Memory B cell (primary cell): ENCODE measurements at regions not wholly inside any gene's neighbourhood (a gene's known extent, or its start where the extent isn't known, plus 50 kb on each side); places are given as distances from the start of the nearest gene placed in this dataset.
"Not testable (repeated sequence)": the region's sequence is repeated elsewhere in the genome, so short reads cannot be mapped to it uniquely, and the experiment has no call there.

Experiments used
- ATAC-seq: fragments of 150-1000 bp; cut with Tn5 transposase; 2 replicates; pipeline ENCODE4 v1.10.0; 2021; ENCODE audit warnings: low read depth, mild to moderate bottlenecking, moderate library complexity
- DNase-seq, 2 donors: peaks; one replicate each; pipeline ENCODE4 v3.0.0; 2022; ENCODE audit warnings: low spot score in 2 of 2
- H3K27ac Mint-ChIP-seq: one replicate; pipeline ENCODE4 v1.8.0; 2022; ENCODE audit warnings: mild to moderate bottlenecking, moderate library complexity, mixed read lengths
- H3K27me3 Mint-ChIP-seq: one replicate; pipeline ENCODE4 v1.8.0; 2022; ENCODE audit warnings: mixed read lengths
- H3K36me3 Mint-ChIP-seq: one replicate; pipeline ENCODE4 v1.8.0; 2022; ENCODE audit warnings: mild to moderate bottlenecking, mixed read lengths
- H3K4me1 Mint-ChIP-seq: one replicate; pipeline ENCODE4 v1.8.0; 2022; ENCODE audit warnings: mixed read lengths
- H3K4me3 Mint-ChIP-seq: one replicate; pipeline ENCODE4 v1.8.0; 2022; ENCODE audit warnings: mild to moderate bottlenecking, moderate library complexity, mixed read lengths
- H3K9me3 Mint-ChIP-seq: one replicate; pipeline ENCODE4 v1.8.0; 2022; ENCODE audit warnings: mixed read lengths

DNA sequence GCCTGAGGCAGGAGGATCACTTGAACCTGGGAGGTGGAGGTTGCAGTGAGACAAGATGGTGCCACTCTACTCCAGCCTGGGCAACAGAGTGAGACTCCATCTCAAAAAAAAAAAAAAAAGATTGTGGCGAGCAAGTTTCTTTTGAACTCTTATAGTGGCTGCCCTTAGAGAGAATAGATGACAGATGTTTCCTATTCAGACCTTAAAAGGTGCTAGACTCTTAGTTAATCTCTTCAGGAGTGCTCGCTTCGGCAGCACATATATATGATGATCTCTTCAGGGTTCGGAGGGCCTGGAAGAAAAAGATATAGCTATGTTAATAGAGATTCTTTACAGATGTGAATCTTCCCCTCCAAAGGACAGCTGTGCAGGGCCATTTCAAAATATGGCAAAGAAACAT is 73.1 kb upstream of the AMN1 start:
- Mint-ChIP-seq H3K27ac (no peak overlapping the region), H3K9me3 (no peaks in the 10 kb centered on the region), H3K36me3 (peaks cover 21% of the 10 kb centered on the region), H3K4me3 (no peak overlapping the region), H3K27me3 (no peaks in the 10 kb centered on the region), H3K4me1 (peaks cover 30% of the 10 kb centered on the region)
- ATAC-seq: no peak
- DNase-seq: no peak

DNA sequence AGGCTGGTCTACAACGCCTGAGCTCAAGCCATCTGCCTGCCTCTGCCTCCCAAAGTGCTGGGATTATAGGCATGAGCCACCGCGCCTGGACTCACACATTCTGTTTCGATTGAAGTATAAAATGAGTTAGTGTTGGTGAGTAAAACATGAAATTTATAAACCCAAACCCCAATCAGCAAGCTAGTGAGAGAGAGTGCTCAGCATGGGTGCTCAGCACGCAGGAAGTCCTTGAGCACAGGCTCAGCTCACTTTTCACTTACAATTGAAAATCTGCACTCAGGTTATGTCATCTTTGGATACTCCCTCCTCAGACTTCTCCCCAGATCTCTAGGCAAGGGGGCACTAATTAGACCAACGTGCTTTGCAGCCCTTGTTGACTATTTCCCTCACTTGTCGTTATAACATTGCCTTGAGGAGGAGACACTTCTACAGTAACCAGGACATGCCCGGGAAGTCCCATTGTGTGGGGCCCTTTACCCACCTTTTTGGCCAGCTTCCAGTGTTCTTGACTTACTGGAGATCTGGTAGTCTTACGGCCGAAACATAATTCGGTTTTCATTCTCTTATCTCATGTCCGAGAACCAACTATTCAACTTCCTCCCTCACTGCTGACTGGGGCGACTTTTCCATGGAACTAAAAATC is 68.5 kb upstream of the AMN1 start:
- Mint-ChIP-seq H3K9me3 (no peaks in the 10 kb centered on the region), H3K4me1 (peaks cover 13% of the 10 kb centered on the region), H3K27ac (peak overlapping the region; percentile 18), H3K27me3 (no peaks in the 10 kb centered on the region), H3K36me3 (peaks cover 9% of the 10 kb centered on the region), H3K4me3 (no peak overlapping the region)
- ATAC-seq: no peak
- no peak for DNase-seq

DNA sequence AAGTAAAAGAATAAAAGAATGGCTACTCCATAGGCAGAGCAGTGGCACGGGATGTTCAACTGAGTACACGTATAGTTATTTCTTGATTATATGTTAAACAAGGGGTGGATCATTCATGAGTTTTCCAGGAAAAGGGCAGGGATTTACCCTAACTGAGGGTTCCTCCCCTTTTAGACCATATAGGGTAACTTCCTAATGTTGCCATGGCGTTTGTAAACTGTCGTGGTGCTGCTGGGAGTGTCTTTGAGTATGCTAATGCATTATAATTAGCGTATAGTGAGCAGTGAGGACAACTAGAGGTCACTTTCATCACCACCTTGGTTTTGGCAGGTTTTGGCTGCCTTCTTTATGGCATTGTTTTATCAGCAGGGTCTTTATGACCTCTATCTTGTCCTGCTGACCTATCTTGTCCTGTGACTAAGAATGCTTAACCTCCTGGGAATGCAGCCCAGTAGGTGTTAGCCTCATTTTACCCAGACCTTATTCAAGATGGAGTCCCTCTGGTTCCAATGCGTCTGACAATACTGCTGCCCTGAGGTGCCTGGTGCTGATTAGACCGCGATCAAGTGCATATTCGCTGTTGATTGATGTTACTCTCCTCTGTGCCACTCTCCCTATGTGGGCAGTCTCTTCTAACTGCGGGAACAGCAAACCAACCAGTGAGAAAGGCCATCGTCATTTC is 67.6 kb upstream of the AMN1 start:
- Mint-ChIP-seq H3K4me1 (peaks cover 13% of the 10 kb centered on the region), H3K36me3 (peaks cover 6% of the 10 kb centered on the region), H3K9me3 (no peaks in the 10 kb centered on the region), H3K4me3 (no peak overlapping the region), H3K27me3 (no peaks in the 10 kb centered on the region), H3K27ac (no peak overlapping the region)
- ATAC-seq: no peak
- no peak for DNase-seq

DNA sequence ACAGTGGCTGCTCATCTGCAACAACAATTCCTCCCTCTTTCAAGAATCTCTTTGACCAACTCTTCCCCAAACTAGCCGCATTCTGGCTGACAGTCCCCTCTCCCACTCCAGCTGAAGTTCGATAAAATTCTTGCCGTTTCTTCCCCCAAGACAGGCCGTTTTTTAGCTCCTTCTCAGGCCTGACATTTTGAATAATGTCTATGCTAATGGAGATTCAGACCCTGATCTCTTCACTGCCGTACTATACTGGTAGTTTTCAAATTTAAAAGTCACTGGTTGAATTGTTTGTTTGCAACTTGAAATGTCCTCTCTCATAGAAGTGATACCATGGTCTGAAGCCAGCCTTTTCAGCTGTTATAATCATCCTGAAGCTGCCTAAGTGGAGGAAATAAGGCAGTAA is 65.9 kb upstream of the AMN1 start:
- ATAC-seq (no peak), DNase-seq (no peak)
- no peaks in the 10 kb centered on the region for H3K27me3 Mint-ChIP-seq
- H3K9me3 Mint-ChIP-seq: no peaks in the 10 kb centered on the region
- peak overlapping the region; percentile 1 for H3K27ac Mint-ChIP-seq
- H3K4me1 Mint-ChIP-seq: peaks cover 7% of the 10 kb centered on the region
- no peaks in the 10 kb centered on the region for H3K36me3 Mint-ChIP-seq
- H3K4me3 Mint-ChIP-seq: no peak overlapping the region

DNA sequence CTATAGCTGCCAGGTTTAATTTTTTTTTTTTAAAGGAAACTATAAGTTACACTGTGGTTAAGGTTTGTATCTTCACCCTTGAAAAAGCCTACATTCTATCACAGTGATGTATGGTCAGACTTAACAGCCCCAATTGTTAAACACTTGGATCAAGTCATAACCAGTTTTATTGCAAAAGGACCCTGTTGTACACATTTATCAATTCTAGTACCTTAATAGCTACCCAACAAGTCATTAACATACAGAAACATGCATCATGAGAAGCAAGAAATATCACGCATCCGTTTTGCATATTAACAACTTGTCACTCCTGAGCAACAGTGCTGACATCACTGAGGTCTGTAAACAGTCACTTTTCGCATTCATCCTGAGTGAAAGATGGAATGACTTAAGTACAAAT is 62.4 kb upstream of the AMN1 start:
- not testable (repeated sequence) for H3K9me3 Mint-ChIP-seq, H3K27me3 Mint-ChIP-seq, DNase-seq, H3K4me3 Mint-ChIP-seq, H3K27ac Mint-ChIP-seq, H3K4me1 Mint-ChIP-seq, H3K36me3 Mint-ChIP-seq, ATAC-seq

GRCh38 chr12:31790759-31791158 is 61.9 kb upstream of the AMN1 start:
- Mint-ChIP-seq H3K4me3 (no peak overlapping the region), H3K36me3 (no peaks in the 10 kb centered on the region), H3K4me1 (no peaks in the 10 kb centered on the region), H3K27me3 (no peaks in the 10 kb centered on the region), H3K27ac (no peak overlapping the region), H3K9me3 (no peaks in the 10 kb centered on the region)
- DNase-seq (no peak), ATAC-seq (no peak)

- H3K4me3 Mint-ChIP-seq: no peak overlapping the region
- H3K27ac Mint-ChIP-seq: no peak overlapping the region
- H3K9me3 Mint-ChIP-seq: peaks cover 4% of the 10 kb centered on the region
- DNase-seq (no peak), ATAC-seq (no peak)
- H3K27me3 Mint-ChIP-seq: no peaks in the 10 kb centered on the region
- peaks cover 7% of the 10 kb centered on the region for H3K4me1 Mint-ChIP-seq
- H3K36me3 Mint-ChIP-seq: peaks cover 4% of the 10 kb centered on the region
Measured at GRCh38 chr12:31785318-31785717, 56.5 kb upstream of the AMN1 start.

DNA sequence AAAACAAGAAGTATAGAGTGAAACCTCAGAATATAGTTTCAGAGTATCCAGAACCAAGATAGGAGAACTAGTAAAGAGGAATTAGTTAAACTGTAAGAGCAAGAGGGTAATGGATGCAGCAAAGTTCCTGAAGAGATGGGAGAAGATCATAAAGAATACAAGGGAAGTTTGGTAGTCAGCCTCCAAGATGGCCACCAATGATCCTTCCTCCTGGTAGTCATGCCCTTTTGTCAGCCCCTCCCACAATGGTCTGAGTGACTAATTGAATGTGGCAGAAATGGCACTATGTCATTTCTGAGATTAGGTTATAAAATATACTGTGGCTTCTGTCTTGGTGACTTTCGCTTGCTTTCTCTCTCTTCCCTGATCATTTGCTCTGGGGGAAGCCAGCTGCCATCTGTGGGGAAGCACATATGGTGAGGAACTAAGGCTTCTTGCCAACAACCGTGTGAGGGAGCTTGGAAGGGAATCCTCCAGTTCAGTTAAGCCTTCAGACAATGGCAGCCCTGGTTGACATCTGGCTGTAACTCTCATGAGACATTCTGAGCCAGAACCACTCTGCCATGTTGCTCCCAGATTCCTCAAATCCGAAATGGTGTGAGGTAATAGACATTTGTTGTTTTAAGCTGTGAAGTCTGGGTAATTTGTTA is 55.3 kb upstream of the AMN1 start:
- no peak overlapping the region for H3K4me3 Mint-ChIP-seq
- no peaks in the 10 kb centered on the region for H3K27me3 Mint-ChIP-seq
- no peak overlapping the region for H3K27ac Mint-ChIP-seq

GRCh38 chr12:31783556-31783955 is 54.7 kb upstream of the AMN1 start:
- no peak overlapping the region for H3K4me3 Mint-ChIP-seq

More for the DNA sequence above, 55.3 kb upstream of the AMN1 start:
- Mint-ChIP-seq H3K4me1 (peaks cover 11% of the 10 kb centered on the region), H3K36me3 (peaks cover 4% of the 10 kb centered on the region), H3K9me3 (peaks cover 4% of the 10 kb centered on the region)
- ATAC-seq (no peak), DNase-seq (no peak)

DNA sequence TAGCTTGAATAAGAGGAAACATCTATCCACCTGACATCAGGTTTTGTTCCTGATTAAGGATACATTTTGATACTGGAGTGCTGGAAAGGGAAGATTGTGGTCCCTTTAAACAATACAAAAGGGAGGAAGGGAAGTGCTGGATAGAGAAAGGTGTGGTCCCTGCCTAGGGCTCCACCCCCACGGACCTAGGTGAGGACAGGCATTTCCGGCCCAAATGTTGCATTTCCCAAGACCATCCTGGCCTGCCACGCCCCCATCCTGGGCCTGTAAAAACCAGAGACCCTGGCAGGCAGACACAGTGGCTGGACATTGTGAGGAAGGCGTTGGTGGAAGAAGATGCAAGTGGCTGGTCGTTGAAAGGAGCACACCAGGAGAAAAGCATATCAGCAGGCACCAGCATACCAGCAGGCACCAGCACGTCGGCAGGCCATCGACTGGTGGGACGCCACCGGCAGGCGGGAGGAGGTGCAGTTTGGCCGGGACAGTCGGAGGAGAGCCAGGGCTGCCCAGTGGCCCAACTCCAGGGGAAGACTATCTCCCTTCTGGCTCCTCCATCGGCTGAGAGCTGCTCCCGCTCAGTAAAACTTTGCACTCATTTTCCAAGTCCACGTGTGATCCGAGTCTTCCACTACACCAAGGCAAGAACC is 53.2 kb upstream of the AMN1 start:
- H3K4me3 Mint-ChIP-seq: no peak overlapping the region
- ATAC-seq (no peak), DNase-seq (no peak)
- peaks cover 4% of the 10 kb centered on the region for H3K36me3 Mint-ChIP-seq
- H3K27ac Mint-ChIP-seq: no peak overlapping the region
- no peaks in the 10 kb centered on the region for H3K27me3 Mint-ChIP-seq
- H3K9me3 Mint-ChIP-seq: peaks cover 4% of the 10 kb centered on the region
- peaks cover 14% of the 10 kb centered on the region for H3K4me1 Mint-ChIP-seq

More at GRCh38 chr12:31783556-31783955, 54.7 kb upstream of the AMN1 start:
- peaks cover 14% of the 10 kb centered on the region for H3K4me1 Mint-ChIP-seq
- H3K27me3 Mint-ChIP-seq: no peaks in the 10 kb centered on the region
- no peak for DNase-seq
- H3K27ac Mint-ChIP-seq: no peak overlapping the region
- H3K9me3 Mint-ChIP-seq: peaks cover 4% of the 10 kb centered on the region
- H3K36me3 Mint-ChIP-seq: peaks cover 4% of the 10 kb centered on the region
- no peak for ATAC-seq

GRCh38 chr12:31780096-31780495 is 51.3 kb upstream of the AMN1 start:
- H3K4me1 Mint-ChIP-seq: peaks cover 14% of the 10 kb centered on the region
- no peak for ATAC-seq

DNA sequence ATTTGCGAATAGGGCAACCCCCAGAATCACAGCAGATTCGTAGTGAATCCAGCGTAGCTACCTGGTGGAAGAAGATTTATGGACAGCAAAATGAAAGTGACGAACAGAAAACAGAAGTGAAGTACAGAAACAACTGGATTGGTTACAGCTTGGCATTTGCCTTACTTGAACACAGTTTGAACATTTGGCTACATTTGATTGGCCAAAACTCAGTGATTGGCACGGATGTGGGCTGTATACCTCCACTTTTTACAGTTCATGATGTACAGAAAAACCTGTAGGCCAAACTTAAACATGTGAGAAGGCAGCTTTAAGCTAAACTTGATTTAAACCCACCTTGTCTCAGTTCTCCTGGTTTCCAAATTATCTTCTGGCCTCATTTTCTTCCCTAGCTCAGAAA is 49.9 kb upstream of the AMN1 start:
- DNase-seq: no peak
- H3K9me3 Mint-ChIP-seq: peaks cover 1% of the 10 kb centered on the region
- H3K4me3 Mint-ChIP-seq: no peak overlapping the region
- no peaks in the 10 kb centered on the region for H3K27me3 Mint-ChIP-seq
- H3K36me3 Mint-ChIP-seq: peaks cover 1% of the 10 kb centered on the region
- H3K4me1 Mint-ChIP-seq: peaks cover 19% of the 10 kb centered on the region
- H3K27ac Mint-ChIP-seq: peak overlapping the region; percentile 35
- ATAC-seq: peak; percentile 15

More at GRCh38 chr12:31780096-31780495, 51.3 kb upstream of the AMN1 start:
- H3K4me3 Mint-ChIP-seq: no peak overlapping the region
- no peaks in the 10 kb centered on the region for H3K27me3 Mint-ChIP-seq
- peaks cover 4% of the 10 kb centered on the region for H3K9me3 Mint-ChIP-seq
- peak overlapping the region; percentile 41 for H3K27ac Mint-ChIP-seq
- peaks cover 4% of the 10 kb centered on the region for H3K36me3 Mint-ChIP-seq
- DNase-seq: no peak
